Neural progenitor cell (in vitro differentiated cells): ENCODE measurements at regions not wholly inside any gene's neighbourhood (a gene's known extent, or its start where the extent isn't known, plus 50 kb on each side); places are given as distances from the start of the nearest gene placed in this dataset.

Experiments used
- EZH2 ChIP-seq: fragments of 200-600 bp; sonication (generic); IDR thresholded peaks from 2 replicates; pipeline ENCODE4 v1.6.1; 2017; ENCODE audit warnings: antibody characterized with exemption, mild to moderate bottlenecking, moderate library complexity
- EZH2phosphoT487 ChIP-seq: fragments of 200-600 bp; sonication (generic); IDR thresholded peaks from 2 replicates; pipeline ENCODE4 v1.6.1; 2017; ENCODE audit warnings: antibody characterized with exemption
- TF ChIP-seq, protein P1 (sequence below): fragments of 200-600 bp; sonication (generic); IDR thresholded peaks from 2 replicates; pipeline ENCODE4 v1.5.1; 2017; ENCODE audit warnings: antibody characterized with exemption, mild to moderate bottlenecking

DNA sequence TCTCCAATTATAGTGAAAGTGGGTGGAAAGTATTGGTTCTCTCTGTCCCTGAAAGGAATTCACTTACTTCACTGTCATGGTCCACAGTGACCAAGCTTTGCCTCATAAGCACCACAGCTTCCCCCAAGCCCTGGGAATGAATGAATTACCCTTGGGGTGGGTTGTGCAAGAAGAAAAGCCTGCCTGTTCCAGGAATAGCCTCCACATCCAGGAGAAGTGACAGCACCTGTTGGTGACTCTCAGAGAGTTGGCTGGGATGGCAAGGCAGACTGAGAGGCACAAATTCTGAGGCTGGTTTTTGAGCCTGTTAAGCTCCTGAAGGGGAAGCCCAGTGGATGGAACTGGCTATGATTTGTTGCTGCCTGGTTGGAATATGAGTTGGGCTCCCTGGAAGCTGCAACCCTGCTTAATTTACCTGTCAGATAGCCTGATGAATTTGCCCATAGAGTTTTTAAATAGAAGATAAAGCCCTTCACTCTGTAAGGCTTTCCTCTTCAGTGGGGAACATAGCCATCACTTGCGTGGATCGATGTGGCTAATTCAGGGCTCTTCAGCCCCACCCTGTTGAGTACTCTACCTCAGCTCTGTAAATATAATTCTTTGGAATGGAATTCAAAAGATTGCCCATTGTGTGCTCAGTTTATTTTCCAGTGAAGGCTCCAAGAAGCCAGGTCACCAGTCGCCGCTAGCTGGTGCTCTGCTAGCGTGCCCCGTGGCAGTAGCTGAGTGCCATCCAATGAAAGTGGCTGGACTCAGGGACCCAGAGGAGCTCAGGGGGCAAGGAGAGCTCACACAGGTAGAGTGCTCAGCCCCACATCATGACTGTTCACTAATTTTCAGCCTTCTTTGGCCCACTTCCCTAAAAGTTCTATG is 479.3 kb downstream of the IRS1 start:
- TF ChIP-seq EZH2, result no peak
- TF ChIP-seq, protein P1, sequence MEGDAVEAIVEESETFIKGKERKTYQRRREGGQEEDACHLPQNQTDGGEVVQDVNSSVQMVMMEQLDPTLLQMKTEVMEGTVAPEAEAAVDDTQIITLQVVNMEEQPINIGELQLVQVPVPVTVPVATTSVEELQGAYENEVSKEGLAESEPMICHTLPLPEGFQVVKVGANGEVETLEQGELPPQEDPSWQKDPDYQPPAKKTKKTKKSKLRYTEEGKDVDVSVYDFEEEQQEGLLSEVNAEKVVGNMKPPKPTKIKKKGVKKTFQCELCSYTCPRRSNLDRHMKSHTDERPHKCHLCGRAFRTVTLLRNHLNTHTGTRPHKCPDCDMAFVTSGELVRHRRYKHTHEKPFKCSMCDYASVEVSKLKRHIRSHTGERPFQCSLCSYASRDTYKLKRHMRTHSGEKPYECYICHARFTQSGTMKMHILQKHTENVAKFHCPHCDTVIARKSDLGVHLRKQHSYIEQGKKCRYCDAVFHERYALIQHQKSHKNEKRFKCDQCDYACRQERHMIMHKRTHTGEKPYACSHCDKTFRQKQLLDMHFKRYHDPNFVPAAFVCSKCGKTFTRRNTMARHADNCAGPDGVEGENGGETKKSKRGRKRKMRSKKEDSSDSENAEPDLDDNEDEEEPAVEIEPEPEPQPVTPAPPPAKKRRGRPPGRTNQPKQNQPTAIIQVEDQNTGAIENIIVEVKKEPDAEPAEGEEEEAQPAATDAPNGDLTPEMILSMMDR, result no peak
- no peak for TF ChIP-seq EZH2phosphoT487
